H1 (cell line): ENCODE measurements at regions not wholly inside any gene's neighbourhood (a gene's known extent, or its start where the extent isn't known, plus 50 kb on each side); places are given as distances from the start of the nearest gene placed in this dataset.
A peak's percentile ranks its signal among the peaks of the same experiment; 100 is the strongest.

Experiments used
- CTCF ChIA-PET: fragments of 300-600 bp; sonication (Branson Sonifier 250); formaldehyde crosslinking; loops from one replicate; lab custom pipeline; 2021; ENCODE audit not compliant: partially characterized antibody; lab: Charles Lee
- POLR2A ChIA-PET: fragments of 300-600 bp; sonication (Branson Sonifier 250); formaldehyde crosslinking; loops from one replicate; lab custom pipeline; 2021; ENCODE audit warnings: inconsistent platforms; ENCODE audit not compliant: partially characterized antibody; lab: Charles Lee
- DNase-seq, 2 experiments: peaks; one replicate each; pipeline versions ENCODE4 v3.0.0 to v3.0.0-alpha.2; 2010 to 2022; ENCODE audit warnings: low spot score in 2 of 2, low read depth in 1 of 2, mixed read lengths in 1 of 2
- FAIRE-seq: peaks from 2 replicates; lab custom pipeline; 2011; peaks lifted over from hg19 to GRCh38; lab: Jason Lieb, UNC
- H2AFZ ChIP-seq: 2 replicates; pipeline ENCODE4 v1.8.1; 2012; ENCODE audit warnings: low read length, inconsistent platforms
- H2AK5ac ChIP-seq: 2 replicates; pipeline ENCODE4 v1.6.1; 2013; ENCODE audit warnings: low read depth, low read length
- H2BK120ac ChIP-seq: replicated peaks from 2 replicates; pipeline ENCODE3; 2013; ENCODE audit warnings: low read depth, low read length, inconsistent platforms
- H2BK12ac ChIP-seq: 2 replicates; pipeline ENCODE4 v1.6.1; 2013; ENCODE audit warnings: low read depth, low read length
- H2BK15ac ChIP-seq: 2 replicates; pipeline ENCODE4 v1.6.1; 2013; ENCODE audit warnings: low read length
- H2BK20ac ChIP-seq: 2 replicates; pipeline ENCODE4 v1.6.1; 2013; ENCODE audit warnings: low read length
- H2BK5ac ChIP-seq: 2 replicates; pipeline ENCODE4 v1.6.1; 2013; ENCODE audit warnings: low read depth, low read length
- H3K14ac ChIP-seq: 2 replicates; pipeline ENCODE4 v1.6.1; 2013; ENCODE audit warnings: inconsistent platforms; ENCODE audit not compliant: insufficient read length
- H3K18ac ChIP-seq: 2 replicates; pipeline ENCODE4 v1.6.1; 2013; ENCODE audit warnings: low read length; ENCODE audit errors: extremely low read depth
- H3K23ac ChIP-seq: 2 replicates; pipeline ENCODE4 v1.6.1; 2013; ENCODE audit warnings: inconsistent platforms; ENCODE audit not compliant: insufficient read length
- H3K23me2 ChIP-seq: 2 replicates; pipeline ENCODE4 v1.6.1; 2013; ENCODE audit warnings: low read depth, low read length
- H3K27ac ChIP-seq: 2 replicates; pipeline ENCODE4 v1.6.1; 2011; ENCODE audit warnings: low read depth, low read length, inconsistent platforms
- H3K27me3 ChIP-seq, 4 experiments: replicated peaks in 1 of 4; 1 replicate in 1 of 4; 2 replicates in 3 of 4; pipeline versions ENCODE4 v1.6.1 to v1.8.1; 2011 to 2013; ENCODE audit warnings: low read length in 3 of 4, mild to moderate bottlenecking in 3 of 4, inconsistent platforms in 2 of 4, mixed read lengths in 2 of 4, moderate library complexity in 1 of 4; ENCODE audit not compliant: control insufficient read depth in 3 of 4, insufficient read depth in 3 of 4; ENCODE audit errors: extremely low read depth in 1 of 4
- H3K36me3 ChIP-seq, 4 experiments: 2 replicates each; pipeline versions ENCODE4 v1.6.1 to v1.8.1; 2011 to 2013; ENCODE audit warnings: mild to moderate bottlenecking in 4 of 4, low read length in 3 of 4, moderate library complexity in 2 of 4, control low read depth in 1 of 4, inconsistent platforms in 1 of 4; ENCODE audit not compliant: insufficient read depth in 4 of 4, control insufficient read depth in 2 of 4
- H3K4ac ChIP-seq: replicated peaks from 2 replicates; pipeline ENCODE3; 2013; ENCODE audit warnings: low read length, low read depth, mixed read lengths, inconsistent platforms; ENCODE audit not compliant: insufficient read length
- H3K4me1 ChIP-seq, 4 experiments: replicated peaks in 1 of 4; 1 replicate in 1 of 4; 2 replicates in 3 of 4; pipeline versions ENCODE4 v1.6.1 to v1.8.1; 2011 to 2013; ENCODE audit warnings: low read length in 3 of 4, inconsistent platforms in 2 of 4, mixed read lengths in 1 of 4; ENCODE audit not compliant: insufficient read depth in 4 of 4, control insufficient read depth in 3 of 4
- H3K4me2 ChIP-seq, 2 experiments: 2 replicates each; pipeline versions ENCODE4 v1.6.1 to v1.8.1; 2011 to 2013; ENCODE audit warnings: low read depth in 2 of 2, low read length in 2 of 2, control low read depth in 1 of 2, inconsistent platforms in 1 of 2, mild to moderate bottlenecking in 1 of 2; ENCODE audit not compliant: insufficient read depth in 1 of 2
- H3K4me3 ChIP-seq, 4 experiments: fragments of 200-600, 300-600 bp in 1 of 4; sonication (generic), shearing (Covaris generic), sonication (Bioruptor Twin) in 1 of 4; 2 replicates each; pipeline versions ENCODE4 v1.5.1 to v1.8.1; 2011 to 2016; ENCODE audit warnings: low read length in 4 of 4, low read depth in 3 of 4, control low read depth in 2 of 4, inconsistent platforms in 2 of 4, mild to moderate bottlenecking in 2 of 4, mixed read lengths in 1 of 4, moderate library complexity in 1 of 4; ENCODE audit not compliant: insufficient read depth in 2 of 4; ENCODE audit errors: extremely low read depth in 1 of 4
- H3K56ac ChIP-seq: replicated peaks from 2 replicates; pipeline ENCODE3; 2013; ENCODE audit warnings: low read depth, mild to moderate bottlenecking, mixed read lengths, low read length, inconsistent platforms; ENCODE audit not compliant: insufficient read length
- H3K79me1 ChIP-seq: 2 replicates; pipeline ENCODE4 v1.6.1; 2013; ENCODE audit warnings: low read depth, low read length, control low read depth
- H3K79me2 ChIP-seq, 2 experiments: 2 replicates each; pipeline versions ENCODE4 v1.6.1 to v1.8.1; 2012 to 2013; ENCODE audit warnings: low read length in 2 of 2, mild to moderate bottlenecking in 2 of 2, inconsistent platforms in 1 of 2; ENCODE audit not compliant: insufficient read depth in 2 of 2, control insufficient read depth in 1 of 2
- H3K9ac ChIP-seq, 4 experiments: replicated peaks in 1 of 4; 1 replicate in 1 of 4; 2 replicates in 3 of 4; pipeline versions ENCODE4 v1.6.1 to v1.8.1; 2011 to 2013; ENCODE audit warnings: low read depth in 3 of 4, low read length in 3 of 4, control low read depth in 2 of 4, mild to moderate bottlenecking in 2 of 4, moderate library complexity in 2 of 4, inconsistent platforms in 1 of 4; ENCODE audit errors: extremely low read depth in 1 of 4
- H3K9me3 ChIP-seq, 2 experiments: 2 replicates each; pipeline versions ENCODE4 v1.6.1 to v1.8.1; 2012 to 2013; ENCODE audit warnings: mild to moderate bottlenecking in 2 of 2, moderate library complexity in 2 of 2, control low read depth in 1 of 2, inconsistent platforms in 1 of 2, low read depth in 1 of 2, low read length in 1 of 2, mixed read lengths in 1 of 2; ENCODE audit not compliant: insufficient read depth in 2 of 2
- H4K20me1 ChIP-seq, 2 experiments: replicated peaks in 1 of 2; 2 replicates each; pipeline versions ENCODE3 to v1.8.1; 2011 to 2013; ENCODE audit warnings: inconsistent platforms in 2 of 2, low read length in 2 of 2, mild to moderate bottlenecking in 1 of 2; ENCODE audit not compliant: insufficient read depth in 2 of 2, control insufficient read depth in 1 of 2
- H4K5ac ChIP-seq: 2 replicates; pipeline ENCODE4 v1.6.1; 2013; ENCODE audit warnings: low read length, low read depth, mixed read lengths, inconsistent platforms; ENCODE audit not compliant: insufficient read length
- H4K8ac ChIP-seq: 2 replicates; pipeline ENCODE4 v1.8.0; 2013; ENCODE audit warnings: mild to moderate bottlenecking, moderate library complexity, low read length, inconsistent platforms; ENCODE audit not compliant: insufficient read depth; ENCODE audit errors: extremely low read depth
- H4K91ac ChIP-seq: replicated peaks from 2 replicates; pipeline ENCODE3; 2013; ENCODE audit warnings: low read length, mixed read lengths, inconsistent platforms; ENCODE audit not compliant: insufficient read length
- BCL11A ChIP-seq, 2 experiments: IDR thresholded peaks; one replicate each; pipeline ENCODE4 v1.6.1; 2011; ENCODE audit warnings: low read depth in 2 of 2, low read length in 2 of 2, mild to moderate bottlenecking in 2 of 2
- CBX5 ChIP-seq: fragments of 300-800, 300-1000 bp; sonication (generic); IDR thresholded peaks from 2 replicates; pipeline ENCODE4 v1.7.1; 2016; ENCODE audit warnings: antibody characterized with exemption, low read length, low read depth
- CREB1 ChIP-seq: IDR thresholded peaks from 2 replicates; pipeline ENCODE4 v1.6.1; 2012; ENCODE audit warnings: inconsistent platforms
- FOSL1 ChIP-seq: IDR thresholded peaks from 2 replicates; pipeline ENCODE4 v1.6.1; 2011; ENCODE audit warnings: mild to moderate bottlenecking, low read depth, low read length, moderate library complexity; ENCODE audit not compliant: insufficient read depth
- GABPA ChIP-seq: IDR thresholded peaks from 2 replicates; pipeline ENCODE4 v1.6.1; 2011; ENCODE audit warnings: mild to moderate bottlenecking, low read length, moderate library complexity, borderline replicate concordance; ENCODE audit not compliant: insufficient read depth
- JUND ChIP-seq: IDR thresholded peaks from 2 replicates; pipeline ENCODE4 v1.6.1; 2011; ENCODE audit warnings: mild to moderate bottlenecking, improper control_type of control experiment, low read length
- POLR2A ChIP-seq, 2 experiments: IDR thresholded peaks; 1 replicate in 1 of 2; 2 replicates in 1 of 2; pipeline ENCODE4 v1.6.1; 2011; ENCODE audit warnings: low read depth in 2 of 2, low read length in 2 of 2, mild to moderate bottlenecking in 2 of 2; ENCODE audit errors: control extremely low read depth in 1 of 2
- SIRT6 ChIP-seq: IDR thresholded peaks from one replicate; pipeline ENCODE4 v1.7.1; 2012; ENCODE audit warnings: low read length, inconsistent platforms
- SP1 ChIP-seq: IDR thresholded peaks from 2 replicates; pipeline ENCODE4 v1.6.1; 2011; ENCODE audit warnings: low read depth, low read length
- SUZ12 ChIP-seq: fragments of 200-600 bp; sonication (generic); IDR thresholded peaks from 2 replicates; pipeline ENCODE4 v1.6.1; 2012; ENCODE audit warnings: mild to moderate bottlenecking, inconsistent platforms, low read length, moderate library complexity, mixed read lengths
- whole genome bisulfite sequencing, 2 experiments: shearing (Covaris generic) in 1 of 2; methylation state at CpG; one replicate each; pipeline versions ENCODE4 v1.1.6 to v1.1.7; 2013 to 2015; ENCODE audit warnings: low lambda C conversion rate in 2 of 2, mixed read lengths in 2 of 2, inconsistent platforms in 1 of 2, low coverage in 1 of 2, missing lambda C conversion rate in 1 of 2; ENCODE audit not compliant: insufficient replicate concordance in 2 of 2, insufficient coverage in 1 of 2, insufficient read length in 1 of 2; ENCODE audit errors: extremely low coverage in 1 of 2, missing lambda C conversion rate in 1 of 2; 5-methylcytosine and 5-hydroxymethylcytosine counted together
- TF ChIP-seq, protein P1 (sequence below): IDR thresholded peaks from 2 replicates; pipeline ENCODE4 v1.6.1; 2012; ENCODE audit warnings: low read length, inconsistent platforms
- TF ChIP-seq, protein P2 (sequence below): IDR thresholded peaks from 2 replicates; pipeline ENCODE4 v1.6.1; 2012; ENCODE audit warnings: inconsistent platforms

DNA sequence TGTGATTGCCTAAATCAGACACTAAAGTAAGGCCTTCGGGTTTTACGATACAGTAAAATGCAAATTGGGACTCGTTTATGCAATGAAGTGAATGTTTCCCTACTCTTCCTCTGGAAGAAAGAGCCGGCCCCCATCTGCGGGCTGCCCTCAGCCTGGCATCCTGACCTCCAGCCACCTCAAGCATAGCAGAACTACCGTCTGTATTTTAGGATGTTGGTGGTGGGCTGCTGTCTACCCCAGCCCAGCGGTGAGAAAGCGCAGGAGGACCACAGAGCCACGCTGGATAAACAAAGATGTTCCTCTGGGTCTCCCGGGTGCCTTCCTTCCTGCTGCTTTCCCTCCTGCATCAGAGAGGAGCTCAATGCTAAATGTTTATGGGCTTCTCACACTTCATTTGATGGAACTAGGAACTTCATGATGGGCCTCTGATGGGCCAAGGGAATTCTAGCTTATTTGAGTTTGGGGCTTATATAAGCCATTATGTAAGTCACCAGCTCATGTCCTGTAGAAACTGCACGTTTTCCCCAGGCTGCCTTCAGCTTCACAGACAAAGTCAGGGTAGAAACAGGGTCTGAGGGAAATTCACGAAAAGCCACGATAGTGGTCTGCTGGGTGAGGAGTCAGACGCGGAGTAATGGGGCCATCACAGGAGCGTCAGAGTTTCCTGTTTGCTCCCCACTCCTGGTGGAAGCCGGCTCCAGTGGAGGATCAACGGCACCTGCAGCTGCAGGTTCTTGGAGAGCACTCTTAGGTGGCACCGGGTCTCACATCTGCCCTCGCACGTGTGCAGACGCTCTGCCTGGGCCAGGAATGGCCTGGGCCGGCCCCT is 287.4 kb downstream of the BRD1 start:
- Histone ChIP-seq H3K27me3 (no peaks in the 10 kb centered on the region), H3K4me3 (no peak overlapping the region), H4K20me1 (no peaks in the 10 kb centered on the region), H4K5ac (no peak overlapping the region), H3K23me2 (no peaks in the 10 kb centered on the region), H3K79me1 (no peaks in the 10 kb centered on the region), H3K9me3 (no peaks in the 10 kb centered on the region), H2BK20ac (no peak overlapping the region), H3K23ac (no peak overlapping the region), H3K9ac (no peak overlapping the region), H3K18ac (no peak overlapping the region), H3K4ac (no peak overlapping the region), H3K27ac (no peak overlapping the region), H3K4me2 (no peak overlapping the region), H2AFZ (no peak overlapping the region), H2BK12ac (no peak overlapping the region; the same call in 1 of the 2 replicates), H4K8ac (no peak overlapping the region), H3K14ac (no peak overlapping the region), H3K4me1 (peaks cover 5 to 15% (median 8%) of the 10 kb centered on the region in 4 experiments), H2BK120ac (no peak overlapping the region), H2BK5ac (no peak overlapping the region), H3K56ac (no peak overlapping the region), H3K36me3 (no peaks in the 10 kb centered on the region), H2AK5ac (no peak overlapping the region), H2BK15ac (peak overlapping the region; percentile 22; the same call in 1 of the 2 replicates), H3K79me2 (no peaks in the 10 kb centered on the region), H4K91ac (no peak overlapping the region)
- DNase-seq (no peak), FAIRE-seq (no peak)
- ChIA-PET POLR2A (no interaction called here), CTCF (interaction anchor here (0.8 to 3.4 kb wide), 4 partner anchors 11 to 88 kb away, joined by 3 to 13 read pairs (median 5); no protein-coding TSS in a partner anchor)
- 92% methylated on average over 23 of the region's 23 CpGs; no CpG with 5 or more reads in 1 of the 2 experiments for WGBS, 2 experiments
- TF ChIP-seq SUZ12 (no peak), CREB1 (no peak), FOSL1 (no peak), BCL11A (IDR thresholded peaks at IDR 0.05; ENCODE audit: low read depth in 2 of 2, low read length in 2 of 2) (no peak), GABPA (no peak), CBX5 (no peak), POLR2A (IDR thresholded peaks at IDR 0.05; ENCODE audit: control extremely low read depth in 1 of 2, low read depth in 2 of 2, low read length in 2 of 2) (no peak), SP1 (no peak), SIRT6 (no peak), JUND (no peak)
- TF ChIP-seq, protein P1, sequence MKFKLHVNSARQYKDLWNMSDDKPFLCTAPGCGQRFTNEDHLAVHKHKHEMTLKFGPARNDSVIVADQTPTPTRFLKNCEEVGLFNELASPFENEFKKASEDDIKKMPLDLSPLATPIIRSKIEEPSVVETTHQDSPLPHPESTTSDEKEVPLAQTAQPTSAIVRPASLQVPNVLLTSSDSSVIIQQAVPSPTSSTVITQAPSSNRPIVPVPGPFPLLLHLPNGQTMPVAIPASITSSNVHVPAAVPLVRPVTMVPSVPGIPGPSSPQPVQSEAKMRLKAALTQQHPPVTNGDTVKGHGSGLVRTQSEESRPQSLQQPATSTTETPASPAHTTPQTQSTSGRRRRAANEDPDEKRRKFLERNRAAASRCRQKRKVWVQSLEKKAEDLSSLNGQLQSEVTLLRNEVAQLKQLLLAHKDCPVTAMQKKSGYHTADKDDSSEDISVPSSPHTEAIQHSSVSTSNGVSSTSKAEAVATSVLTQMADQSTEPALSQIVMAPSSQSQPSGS, result no peak
- TF ChIP-seq, protein P2, sequence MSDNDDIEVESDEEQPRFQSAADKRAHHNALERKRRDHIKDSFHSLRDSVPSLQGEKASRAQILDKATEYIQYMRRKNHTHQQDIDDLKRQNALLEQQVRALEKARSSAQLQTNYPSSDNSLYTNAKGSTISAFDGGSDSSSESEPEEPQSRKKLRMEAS, result no peak
